HepG2 (cell line): ENCODE measurements at regions not wholly inside any gene's neighbourhood (a gene's known extent, or its start where the extent isn't known, plus 50 kb on each side); places are given as distances from the start of the nearest gene placed in this dataset.

Source experiments
- CTCF ChIP-seq: sonication (generic); formaldehyde crosslinking; IDR thresholded peaks from 2 replicates; pipeline ENCODE4 v1.5.0; 2020; ENCODE audit warnings: mild to moderate bottlenecking, missing genetic modification reagents, moderate library complexity
- EZH2 ChIP-seq: conservative IDR thresholded peaks from 2 replicates; pipeline ENCODE4 v1.6.1; 2012; ENCODE audit warnings: mild to moderate bottlenecking, low read depth, low read length, moderate library complexity
- HNF4A ChIP-seq: sonication (generic); formaldehyde crosslinking; IDR thresholded peaks from 2 replicates; pipeline ENCODE4 v1.4.0; 2020; ENCODE audit warnings: missing genetic modification reagents
- NCOA5 ChIP-seq: sonication (generic); formaldehyde crosslinking; IDR thresholded peaks from 2 replicates; pipeline ENCODE4 v1.4.0; 2020; ENCODE audit warnings: missing genetic modification reagents
- POLR2A ChIP-seq, 2 experiments: IDR thresholded peaks; 2 replicates each; pipeline ENCODE4 v1.6.1; 2011; ENCODE audit warnings: low read depth in 2 of 2, low read length in 2 of 2, mild to moderate bottlenecking in 1 of 2, moderate library complexity in 1 of 2; ENCODE audit not compliant: insufficient read depth in 1 of 2
- PRDM15 ChIP-seq: sonication (generic); formaldehyde crosslinking; IDR thresholded peaks from 2 replicates; pipeline ENCODE4 v1.4.0; 2020; ENCODE audit warnings: missing genetic modification reagents
- ZNF280B ChIP-seq: sonication (generic); formaldehyde crosslinking; IDR thresholded peaks from 2 replicates; pipeline ENCODE4 v1.5.0; 2020; ENCODE audit warnings: missing genetic modification reagents, mild to moderate bottlenecking, borderline replicate concordance
- ZNF354B ChIP-seq: sonication (generic); formaldehyde crosslinking; IDR thresholded peaks from 2 replicates; pipeline ENCODE4 v1.8.0; 2022; ENCODE audit warnings: mild to moderate bottlenecking, missing genetic modification reagents

- no peak for TF ChIP-seq HNF4A (CRISPR knock-in tag)
- no peak for TF ChIP-seq CTCF
- TF ChIP-seq ZNF280B (CRISPR knock-in tag) = no peak
- TF ChIP-seq EZH2 = no peak
- TF ChIP-seq ZNF354B = no peak
- no peak for TF ChIP-seq POLR2A (IDR thresholded peaks at IDR 0.05; ENCODE audit: insufficient read depth in 1 of 2, low read depth in 2 of 2, low read length in 2 of 2)
- no peak for TF ChIP-seq NCOA5 (CRISPR knock-in tag)
- TF ChIP-seq PRDM15 = no peak
Measured at GRCh38 chr13:34152996-34153395, 335.0 kb downstream of the RFC3 start.
